EL (cell line): ENCODE measurements at regions not wholly inside any gene's neighbourhood (a gene's known extent, or its start where the extent isn't known, plus 50 kb on each side); places are given as distances from the start of the nearest gene placed in this dataset.

Source experiments
- DNase-seq: peaks from one replicate; pipeline ENCODE4 v3.0.0-alpha.2; 2016

DNA sequence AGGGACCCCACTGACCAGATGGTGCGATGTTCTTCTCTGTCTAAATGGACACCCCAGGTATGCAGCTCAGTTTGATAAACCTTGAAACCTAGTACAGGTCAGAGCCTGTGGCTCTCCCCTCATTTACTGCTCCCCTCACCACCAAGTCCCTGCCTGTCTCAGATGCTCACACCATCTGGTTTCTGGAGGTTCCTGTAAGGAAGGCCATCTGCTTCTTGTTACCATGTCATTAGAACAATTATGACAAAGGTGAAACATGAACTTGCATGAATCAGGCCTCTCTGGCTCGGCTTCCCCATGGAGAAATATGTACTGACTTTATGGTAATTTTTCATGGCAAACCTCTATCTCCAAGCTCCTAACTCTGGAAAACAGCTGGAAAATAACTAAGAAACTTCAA, 965.7 kb downstream of the UQCRFS1 start:
- DNase-seq, result no peak

DNA sequence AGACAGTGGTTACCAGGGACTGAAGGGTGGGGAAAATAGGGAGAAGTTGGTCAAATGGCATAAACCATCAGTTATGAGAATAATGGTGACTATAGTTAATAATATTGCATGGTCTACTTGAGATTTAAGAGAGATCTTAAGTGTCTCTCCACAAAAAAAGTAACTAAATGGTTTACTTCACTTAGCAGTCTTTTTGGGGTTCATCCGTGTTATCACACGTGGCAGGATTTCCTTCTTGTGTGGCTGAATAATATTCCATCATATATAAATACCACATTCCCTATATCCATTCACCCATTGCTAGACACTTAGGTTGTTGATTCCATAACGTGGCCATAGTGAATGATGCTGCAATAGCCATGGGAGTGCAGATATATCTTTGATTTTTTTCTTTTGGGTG, 967.0 kb downstream of the UQCRFS1 start:
- DNase-seq, result no peak

DNA sequence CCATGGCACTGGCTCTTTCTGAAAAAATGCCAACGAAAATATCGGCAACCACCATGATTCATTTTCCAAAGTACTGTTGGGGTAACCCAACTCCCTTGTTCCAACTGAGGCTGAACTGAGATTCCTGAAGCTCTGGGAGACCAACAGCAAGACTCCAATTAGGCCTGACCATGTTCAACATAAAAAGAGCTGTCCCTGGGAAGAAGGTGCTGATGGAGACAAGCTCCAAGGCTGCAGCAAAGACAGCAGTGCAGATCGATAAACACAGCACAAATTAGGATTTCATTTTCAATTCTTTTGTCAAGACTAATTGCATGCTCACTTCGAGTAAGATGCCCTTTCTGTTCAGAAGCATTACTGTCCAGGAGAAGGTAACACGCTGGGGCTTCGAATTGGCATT, 968.0 kb downstream of the UQCRFS1 start:
- no peak for DNase-seq

DNA sequence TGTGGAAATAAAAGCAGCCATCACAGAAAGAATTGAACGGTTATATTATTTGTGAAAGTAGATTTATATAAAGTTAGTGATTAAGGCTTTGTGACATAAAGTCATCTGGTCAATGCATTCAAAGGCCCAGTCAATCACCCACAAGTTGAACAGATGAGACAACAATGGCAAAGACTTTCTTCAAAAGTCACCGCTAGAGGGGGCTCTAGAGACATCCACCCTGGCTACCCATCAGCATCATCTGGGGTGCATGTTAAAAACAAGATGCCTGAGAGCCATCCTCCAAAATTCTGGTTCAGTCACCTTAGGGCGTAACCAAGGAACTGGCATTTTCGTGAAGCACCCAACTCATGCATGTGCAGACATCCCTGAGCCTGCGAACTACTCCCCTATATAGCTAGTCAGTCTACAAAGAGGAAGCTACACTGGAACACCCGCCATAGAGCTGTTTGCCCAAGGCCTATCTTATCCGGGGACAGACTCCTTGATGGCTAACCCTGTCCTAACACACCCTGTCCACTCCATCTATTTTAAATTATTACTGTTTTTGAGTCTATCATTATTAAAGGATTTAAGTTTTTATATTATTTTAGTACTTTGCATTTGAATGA, 970.5 kb downstream of the UQCRFS1 start:
- peak; percentile 4 for DNase-seq

DNA sequence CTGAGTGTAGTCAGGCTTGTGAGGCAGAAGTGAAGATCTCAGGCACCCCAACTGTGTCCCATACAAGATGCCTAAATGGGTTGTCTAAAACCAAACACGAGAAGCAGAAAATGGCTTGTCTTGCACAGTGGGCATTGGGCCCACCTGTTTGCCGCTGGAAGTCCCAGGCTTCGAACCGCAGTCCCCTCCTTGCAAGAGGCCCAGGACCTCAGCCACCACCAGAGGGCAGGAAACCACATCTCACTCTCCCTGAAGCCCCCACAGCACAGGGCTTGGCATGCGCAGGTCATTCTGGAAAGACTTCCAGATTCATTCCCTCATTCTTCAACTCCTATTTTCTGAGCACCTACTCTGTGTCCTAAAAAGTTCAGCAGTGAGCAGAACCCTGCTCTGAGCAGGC, 973.7 kb downstream of the UQCRFS1 start:
- DNase-seq, result no peak

DNA sequence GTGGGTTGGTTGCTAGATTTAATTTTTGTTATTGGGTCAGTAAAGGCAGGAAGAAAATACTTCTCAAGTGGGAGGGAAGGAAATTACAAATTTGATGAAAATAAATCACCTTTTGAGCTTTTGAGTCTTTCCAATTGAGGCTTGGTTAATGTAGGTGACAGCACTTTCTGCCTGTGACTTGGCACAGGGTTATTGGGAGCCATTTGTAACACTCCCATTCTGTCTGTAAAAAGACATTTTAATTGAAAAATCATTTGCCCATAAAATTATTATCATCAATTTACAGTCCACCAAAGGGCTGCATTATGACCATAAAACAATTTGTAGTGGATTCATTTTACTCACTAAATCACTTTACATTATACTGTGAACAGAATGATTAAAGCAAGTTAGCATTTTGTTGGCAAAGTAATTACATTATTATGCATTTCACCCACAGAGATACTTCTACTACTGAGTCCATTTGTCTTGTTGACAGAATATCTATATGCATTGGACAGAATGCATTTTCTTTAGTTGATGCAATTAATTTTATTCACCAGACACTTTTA, 974.6 kb downstream of the UQCRFS1 start:
- DNase-seq, result no peak

DNA sequence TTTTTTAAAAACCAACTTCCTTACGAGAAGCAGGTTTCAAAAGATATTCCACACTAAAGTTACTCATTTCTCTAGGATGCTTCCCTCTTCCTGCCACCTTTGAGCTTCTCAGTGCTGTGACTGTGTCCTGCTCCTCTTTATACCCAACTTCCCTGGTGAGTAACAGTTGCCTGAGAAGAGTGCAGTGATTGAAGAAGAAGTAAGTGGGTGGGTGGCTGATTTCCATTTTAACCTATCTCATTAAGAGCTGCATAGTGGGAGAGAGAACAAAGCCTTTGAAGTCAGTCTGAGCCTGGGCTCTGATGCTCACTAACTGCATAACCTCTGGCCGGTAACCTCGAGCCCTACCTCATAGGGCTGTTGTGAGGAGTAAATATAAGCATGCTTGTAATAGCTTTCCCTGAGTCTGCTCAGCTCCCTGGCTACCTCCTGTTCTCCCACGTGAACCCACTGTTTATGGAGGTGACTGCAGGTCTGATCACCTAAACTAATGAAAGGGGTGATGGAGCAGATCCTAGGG, 977.3 kb downstream of the UQCRFS1 start:
- no peak for DNase-seq

DNA sequence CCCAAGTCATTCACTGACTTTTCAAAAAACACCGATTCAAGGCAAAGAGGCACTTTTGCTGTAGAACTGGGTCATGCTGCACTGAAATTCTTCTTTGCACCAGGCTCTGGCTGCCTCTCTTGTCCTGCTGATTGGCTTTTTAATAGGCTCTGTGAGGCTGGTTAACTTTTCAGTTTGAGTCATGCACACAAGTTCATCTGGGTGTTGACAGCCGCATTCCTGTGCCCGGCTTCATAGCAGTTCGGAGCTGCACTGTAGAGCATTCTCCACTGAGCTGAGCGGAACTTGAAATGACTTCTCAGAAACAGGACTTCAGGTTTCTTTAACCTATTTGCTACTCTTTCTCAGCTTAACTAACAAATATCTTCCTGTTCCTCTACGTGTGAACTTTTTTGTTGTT, 978.3 kb downstream of the UQCRFS1 start:
- DNase-seq, result no peak

DNA sequence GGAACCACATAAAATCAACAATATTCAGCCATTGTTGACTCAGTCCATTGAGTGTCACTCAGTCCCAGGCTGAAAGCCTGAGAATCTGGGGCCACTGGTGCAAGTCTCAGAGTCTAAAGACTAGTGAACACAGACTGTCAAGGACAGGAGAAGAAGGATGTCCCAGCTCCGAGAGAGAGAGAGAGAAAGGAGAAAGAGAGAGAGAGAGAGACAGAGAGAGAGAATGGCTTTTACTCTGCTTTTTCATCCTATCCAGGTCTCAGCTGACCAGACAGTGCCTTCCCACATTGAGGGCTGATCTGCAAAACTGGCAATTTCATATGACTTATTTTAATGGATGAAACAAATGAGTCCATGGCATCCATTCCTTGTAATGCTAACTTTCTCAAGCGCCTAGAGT, 984.1 kb downstream of the UQCRFS1 start:
- no peak for DNase-seq

DNA sequence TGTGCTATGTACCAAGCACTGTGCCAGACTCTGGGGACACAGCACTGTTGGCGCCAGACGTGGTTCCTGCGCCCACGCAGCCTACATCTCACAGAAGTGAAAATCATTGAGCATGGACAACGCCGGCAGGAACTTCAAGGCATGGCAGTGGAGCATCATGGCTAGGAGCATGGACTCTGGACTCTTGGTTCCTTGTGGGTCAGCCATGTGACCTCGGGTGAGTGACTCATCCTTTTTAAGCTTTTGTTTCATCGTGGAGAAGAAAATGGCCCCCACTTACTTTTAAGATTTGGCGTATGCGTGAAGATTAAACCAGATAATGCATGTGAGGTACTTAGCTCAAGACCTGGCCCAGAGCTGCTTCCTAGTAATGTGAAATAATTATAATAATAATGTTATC, 988.5 kb downstream of the UQCRFS1 start:
- no peak for DNase-seq

DNA sequence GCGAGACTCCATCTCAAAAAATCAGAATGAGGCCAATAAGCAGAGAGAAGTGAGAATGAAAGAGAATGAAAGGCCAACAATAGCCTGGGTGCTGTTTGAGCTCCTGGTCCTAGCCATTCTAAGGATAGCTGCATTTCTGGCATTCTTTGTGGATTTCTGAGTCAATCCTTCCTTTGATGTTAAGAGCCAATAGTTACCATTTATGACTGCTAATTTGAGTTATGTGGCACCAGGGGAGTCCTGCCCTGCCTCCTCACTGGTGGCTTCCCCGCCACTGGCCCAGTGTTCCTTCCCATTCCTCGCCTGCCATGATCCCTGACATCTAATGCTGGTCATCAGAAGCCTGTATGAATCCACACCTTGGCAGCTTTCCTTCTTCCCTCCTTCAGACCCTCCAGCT, 991.2 kb downstream of the UQCRFS1 start:
- no peak for DNase-seq

DNA sequence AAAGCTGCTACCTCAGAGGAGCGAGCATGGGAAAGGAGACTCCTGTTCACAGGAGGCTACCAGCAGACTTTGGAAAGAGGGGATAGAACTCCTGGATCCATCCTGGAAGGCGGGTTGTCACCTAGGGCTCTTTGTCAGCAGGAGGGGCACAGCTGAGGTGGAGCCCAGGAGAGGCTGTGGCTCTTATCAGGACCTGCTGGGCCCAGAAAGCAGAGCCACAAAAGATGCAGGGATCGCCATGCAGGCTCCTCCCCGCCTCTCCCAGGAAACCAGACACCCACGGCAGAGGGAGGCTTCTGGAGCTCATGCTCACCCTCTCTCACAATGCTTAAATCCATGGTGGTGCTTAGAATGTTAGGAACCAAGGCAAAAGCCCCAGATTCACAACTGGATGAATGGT, 994.2 kb downstream of the UQCRFS1 start:
- no peak for DNase-seq

DNA sequence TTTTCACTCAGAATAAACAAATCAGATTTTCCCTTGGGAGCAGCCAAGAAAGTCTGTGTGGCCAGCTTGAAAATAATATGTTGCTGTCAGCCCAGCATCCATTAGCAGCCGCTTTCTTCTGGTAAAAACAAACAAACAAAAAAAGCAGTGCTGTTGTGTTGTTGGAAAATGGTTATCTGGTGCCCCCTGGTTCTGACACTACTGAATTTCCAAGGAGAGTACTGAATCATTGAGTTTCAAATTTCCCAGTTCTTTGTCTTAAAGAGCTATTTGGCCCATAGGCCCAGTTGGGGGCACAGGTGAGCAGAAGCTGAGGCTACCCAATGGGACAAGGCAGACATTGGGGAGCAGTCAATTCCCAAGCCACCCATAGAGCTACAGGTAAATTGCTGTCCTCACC, 995.9 kb downstream of the UQCRFS1 start:
- no peak for DNase-seq

DNA sequence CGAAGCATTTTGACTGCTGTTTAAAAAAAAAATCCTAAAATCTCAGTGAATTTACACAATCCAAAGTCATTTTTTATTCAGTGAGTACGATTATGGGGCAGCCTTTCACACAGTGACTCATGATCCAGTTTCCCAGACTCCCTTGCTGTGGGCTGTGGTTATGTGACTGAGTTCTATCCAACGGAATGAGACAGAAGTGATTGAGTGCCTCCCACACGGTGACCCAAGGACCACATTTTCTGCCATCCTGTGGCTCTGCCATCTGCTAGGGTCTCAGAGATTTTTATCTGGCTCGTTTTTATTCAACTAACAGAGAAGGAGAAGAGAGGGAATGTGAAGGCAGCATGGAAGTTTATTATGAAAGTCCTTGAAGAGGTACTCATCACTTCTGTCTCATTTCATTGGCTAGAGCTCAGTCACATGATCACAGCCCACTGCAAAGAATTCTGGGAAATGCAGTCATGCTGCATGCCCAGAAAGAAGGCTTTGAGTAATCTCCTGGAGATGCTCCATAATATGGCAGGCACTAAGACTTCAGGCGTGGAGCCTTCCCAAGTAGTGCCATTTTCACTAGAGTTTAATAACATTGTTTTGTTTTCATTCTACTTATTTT, 999.4 kb downstream of the UQCRFS1 start:
- DNase-seq, result peak; percentile 0

DNA sequence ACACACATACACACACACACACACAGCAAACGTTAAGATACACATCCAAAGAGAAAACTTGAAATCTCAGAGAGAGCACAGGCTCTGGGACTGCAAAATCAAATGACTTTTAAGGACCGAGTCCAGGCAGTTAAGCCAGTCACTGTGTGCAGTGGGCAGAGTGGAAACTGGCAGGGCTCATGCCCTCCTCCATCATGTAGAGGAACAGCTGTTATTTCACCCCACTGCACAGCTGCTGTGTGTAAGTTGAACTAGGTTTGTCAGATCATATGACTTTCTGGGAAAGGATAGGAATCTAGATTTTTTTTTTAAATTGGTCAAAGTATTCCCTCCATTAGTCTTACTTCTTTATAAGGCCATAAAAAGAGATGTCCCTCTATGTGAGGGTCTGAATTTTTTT, 1002.1 kb downstream of the UQCRFS1 start:
- no peak for DNase-seq

DNA sequence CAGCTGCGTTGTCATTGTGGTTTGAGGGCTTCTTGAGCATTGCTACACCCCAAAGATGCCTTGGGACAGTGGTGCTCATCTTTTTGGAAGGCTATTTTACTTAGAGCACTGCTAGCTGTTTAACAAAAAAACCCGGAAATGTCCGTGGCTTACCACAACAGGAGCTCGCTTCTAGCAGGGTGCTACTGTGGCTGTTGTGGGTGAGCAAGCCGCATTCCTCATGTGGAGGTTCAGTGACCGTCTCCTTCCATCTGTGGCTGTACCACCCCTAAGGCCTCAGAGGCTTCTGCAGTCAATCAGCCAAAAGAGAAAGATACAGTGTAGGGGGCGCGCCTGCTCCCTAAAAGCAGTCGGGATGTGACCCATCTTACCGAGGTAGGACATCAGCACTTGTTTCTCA, 1004.2 kb downstream of the UQCRFS1 start:
- DNase-seq, result no peak

DNA sequence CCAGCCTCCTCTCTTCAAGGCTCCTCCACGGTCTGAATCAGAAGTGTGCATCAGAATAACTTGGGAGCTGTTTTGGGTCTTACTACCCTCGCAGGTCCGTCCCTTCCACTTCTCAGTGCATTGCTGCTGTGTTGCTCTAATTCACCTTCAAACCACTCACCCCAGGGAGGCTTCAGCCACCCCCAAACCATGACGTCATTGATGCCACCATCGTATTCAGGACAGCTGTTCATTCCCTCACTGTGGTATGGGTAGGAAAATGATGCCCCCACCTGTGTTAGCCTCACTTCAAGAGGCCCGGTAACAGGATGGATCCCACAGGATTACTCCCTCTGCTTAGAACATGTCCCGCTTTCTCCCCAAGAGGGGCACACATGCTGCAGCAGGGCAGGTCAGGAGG, 1005.7 kb downstream of the UQCRFS1 start:
- DNase-seq, result no peak

DNA sequence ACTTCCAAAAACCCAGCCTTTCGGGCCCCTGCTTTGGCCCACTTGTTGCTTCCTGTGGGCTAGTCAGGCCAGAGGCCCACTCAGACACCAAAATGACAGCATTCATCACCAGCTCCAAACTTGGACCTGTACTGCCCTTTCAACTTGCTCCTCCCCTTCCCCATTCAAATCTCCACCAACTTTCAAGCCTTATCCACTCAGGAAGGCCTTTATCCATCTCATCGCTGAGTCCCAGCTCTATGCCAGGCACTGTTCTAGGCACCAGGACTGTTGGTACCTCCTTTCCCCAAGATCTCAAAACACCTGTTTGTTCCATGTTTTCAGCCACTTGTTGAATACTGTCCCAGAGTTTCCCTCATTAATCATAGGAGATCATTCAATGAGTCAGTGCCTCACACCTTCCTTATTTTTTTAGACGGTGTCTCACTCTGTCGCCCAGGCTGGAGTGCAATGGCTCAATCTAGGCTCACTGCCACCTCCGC, 1011.4 kb downstream of the UQCRFS1 start:
- no peak for DNase-seq

DNA sequence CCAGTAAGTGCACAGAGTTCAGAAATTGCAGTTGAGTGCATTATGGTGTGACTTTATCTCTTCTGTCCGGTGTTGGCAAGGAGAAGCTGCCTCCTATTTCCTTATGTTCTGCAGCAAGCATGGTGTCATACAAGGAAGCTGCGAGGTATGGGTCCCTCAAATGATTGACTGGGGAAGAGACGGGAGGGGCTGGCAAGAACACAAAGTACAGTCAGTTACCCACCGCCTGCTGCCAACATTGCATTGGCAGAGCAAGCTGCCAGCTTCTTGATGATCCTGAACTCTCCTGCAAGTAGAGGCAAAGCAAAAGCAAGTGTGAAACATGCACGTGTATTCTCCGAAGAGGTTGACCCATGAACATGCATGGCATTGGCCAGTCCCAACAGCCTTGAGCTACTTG, 1013.6 kb downstream of the UQCRFS1 start:
- DNase-seq, result no peak

DNA sequence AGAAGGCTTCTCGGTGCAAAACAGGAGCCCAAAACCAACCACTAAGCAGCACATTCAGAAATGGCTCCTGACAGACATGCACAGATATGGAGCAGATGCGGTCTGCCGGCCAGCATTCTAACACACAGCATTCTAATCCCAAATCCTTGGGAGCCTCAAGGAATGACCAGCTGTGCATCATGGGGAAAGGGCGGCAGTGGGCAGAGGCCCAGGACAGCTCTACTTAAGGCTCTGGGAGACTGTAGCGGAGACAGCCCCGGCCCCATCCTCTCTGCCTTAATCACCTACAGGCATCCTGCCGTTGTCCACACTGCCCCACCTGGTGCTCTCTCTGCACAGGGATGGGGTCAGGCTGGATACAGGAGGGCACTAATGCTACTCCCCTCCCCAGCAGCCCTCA, 1016.0 kb downstream of the UQCRFS1 start:
- no peak for DNase-seq

DNA sequence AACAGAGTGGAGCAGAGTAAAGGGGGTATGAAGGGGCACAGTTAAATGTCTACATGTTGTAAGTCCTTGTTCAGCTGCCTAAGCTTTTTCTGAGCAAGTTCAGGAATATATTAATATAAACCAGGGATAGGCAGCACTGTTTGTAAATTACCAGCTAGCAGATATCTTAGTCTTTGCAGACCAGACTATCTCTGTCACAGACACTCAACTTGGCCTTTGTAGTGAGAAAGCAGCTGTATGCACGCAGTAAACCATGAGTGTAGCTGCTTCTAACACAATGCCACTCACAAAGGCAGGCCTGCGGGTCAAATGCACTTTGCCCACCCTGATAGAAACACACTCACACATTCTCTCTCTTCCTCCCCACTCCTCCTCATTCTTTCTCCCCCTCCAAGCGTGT, 1016.9 kb downstream of the UQCRFS1 start:
- DNase-seq, result no peak

DNA sequence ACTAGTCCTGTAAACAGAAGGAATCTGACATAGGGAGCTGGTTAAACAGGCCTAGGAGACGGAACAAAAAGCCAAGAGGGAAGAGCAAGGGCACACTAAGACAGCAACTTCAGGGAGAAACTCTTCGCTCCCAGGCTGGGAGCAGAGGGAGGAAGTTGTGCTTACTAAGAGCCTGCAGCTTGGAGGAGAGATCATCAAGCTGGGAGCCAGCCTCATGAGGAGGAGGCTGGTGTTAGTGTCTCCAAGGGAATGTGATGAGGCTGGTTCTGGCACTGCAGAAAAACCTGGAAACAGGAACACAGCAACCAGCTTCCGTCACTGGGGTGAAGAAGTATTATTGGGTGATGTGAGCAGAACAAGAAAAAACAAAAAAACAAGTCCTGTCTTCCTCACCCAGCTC, 1027.3 kb downstream of the UQCRFS1 start:
- DNase-seq, result no peak

DNA sequence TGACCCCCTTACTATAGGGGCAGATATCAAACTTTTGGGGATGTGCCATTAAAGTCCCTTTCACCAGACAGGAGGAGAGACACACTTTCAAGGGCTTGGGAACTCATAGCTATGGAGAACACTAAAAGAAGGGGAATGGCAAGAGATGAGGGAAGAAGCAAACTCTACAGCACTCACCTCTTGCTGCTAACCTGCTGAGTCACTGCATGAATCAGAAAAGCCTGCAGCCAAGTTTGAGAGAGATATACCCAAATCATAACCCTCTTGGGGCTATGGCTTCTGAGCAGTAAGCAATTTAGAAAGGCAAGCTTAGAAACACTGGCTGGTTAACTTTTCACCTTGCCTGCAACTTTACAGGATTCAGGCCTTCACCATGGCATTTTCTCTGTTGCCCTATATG, 1028.0 kb downstream of the UQCRFS1 start:
- no peak for DNase-seq

DNA sequence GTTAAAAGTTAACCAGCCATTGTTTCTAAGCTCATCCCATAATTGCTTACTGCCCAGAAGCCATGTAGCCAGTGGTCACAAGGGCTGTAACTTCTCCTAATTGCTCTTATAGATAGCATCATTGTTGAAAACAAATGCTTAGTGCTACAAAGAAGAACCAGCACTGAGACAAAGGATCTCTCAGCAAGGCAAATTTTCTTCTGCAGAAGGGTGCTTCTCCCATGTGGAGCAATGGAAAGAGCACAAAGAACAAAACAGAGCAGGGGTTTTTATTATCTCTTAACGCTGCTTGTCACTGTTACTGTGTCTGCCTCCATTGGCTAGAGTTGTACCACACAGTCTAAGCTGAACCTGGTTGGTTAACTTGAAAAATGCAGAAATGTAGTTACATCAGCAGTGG, 1036.8 kb downstream of the UQCRFS1 start:
- DNase-seq, result no peak

DNA sequence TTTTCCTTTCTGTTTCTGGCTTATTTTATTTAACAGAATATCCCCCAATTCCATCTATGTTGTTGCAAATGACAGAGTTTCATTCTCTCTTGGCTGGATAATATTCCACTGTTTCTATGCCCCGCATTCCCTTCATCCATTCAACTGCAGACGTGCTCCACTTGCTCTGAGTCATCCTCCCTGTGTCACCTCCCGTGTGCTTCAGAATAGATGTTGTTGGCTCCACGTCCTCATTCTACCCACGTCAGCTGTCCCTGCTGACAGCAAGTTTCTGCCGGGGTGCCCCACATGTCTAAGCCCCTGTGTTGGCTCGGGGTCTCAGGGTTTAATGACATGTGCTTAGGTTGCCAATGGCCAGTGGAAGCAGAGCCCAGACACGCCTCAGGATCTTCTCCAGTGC, 1041.0 kb downstream of the UQCRFS1 start:
- no peak for DNase-seq
